ENCODE measurements at regions not wholly inside any gene's neighbourhood (a gene's known extent, or its start where the extent isn't known, plus 50 kb on each side); places are given as distances from the start of the nearest gene placed in this dataset.

GRCh38 chr5:143691287-143691944 lies 120.5 kb upstream of the HMHB1 start:
- DNase-seq = no peak

- no peak for DNase-seq
Measured at GRCh38 chr5:143687604-143688003, 124.4 kb upstream of the HMHB1 start.

- DNase-seq = no peak
Measured at GRCh38 chr5:143685246-143685815, 126.6 kb upstream of the HMHB1 start.

- DNase-seq = no peak
Measured at GRCh38 chr5:143683459-143683858, 128.5 kb upstream of the HMHB1 start.

- no peak for DNase-seq
Measured at GRCh38 chr5:143682929-143683386, 129.0 kb upstream of the HMHB1 start.

GRCh38 chr5:143682246-143682905 lies 129.6 kb upstream of the HMHB1 start:
- no peak for DNase-seq

- no peak for DNase-seq
Measured at GRCh38 chr5:143680672-143681259, 131.2 kb upstream of the HMHB1 start.

GRCh38 chr5:143679777-143680176 lies 132.2 kb upstream of the HMHB1 start:
- no peak for DNase-seq

GRCh38 chr5:143678148-143678905 lies 133.6 kb upstream of the HMHB1 start:
- no peak for DNase-seq

- no peak for DNase-seq
Measured at GRCh38 chr5:143677403-143677802, 134.6 kb upstream of the HMHB1 start.

- DNase-seq = no peak
Measured at GRCh38 chr5:143676802-143677201, 135.2 kb upstream of the HMHB1 start.

GRCh38 chr5:143674469-143674786 lies 137.5 kb upstream of the HMHB1 start:
- DNase-seq = no peak

GRCh38 chr5:143673676-143674468 lies 138.1 kb upstream of the HMHB1 start:
- no peak for DNase-seq

- no peak for DNase-seq
Measured at GRCh38 chr5:143672806-143673205, 139.2 kb upstream of the HMHB1 start.

- no peak for DNase-seq
Measured at GRCh38 chr5:143671674-143672569, 140.0 kb upstream of the HMHB1 start.

- no peak for DNase-seq
Measured at GRCh38 chr5:143671021-143671420, 140.9 kb upstream of the HMHB1 start.

- no peak for DNase-seq
Measured at GRCh38 chr5:143665866-143666265, 146.1 kb upstream of the HMHB1 start.

- no peak for DNase-seq
Measured at GRCh38 chr5:143664623-143665022, 147.3 kb upstream of the HMHB1 start.

- no peak for DNase-seq
Measured at GRCh38 chr5:143663872-143664271, 148.1 kb upstream of the HMHB1 start.

- DNase-seq = no peak
Measured at GRCh38 chr5:143662020-143662419, 149.9 kb upstream of the HMHB1 start.

- no peak for DNase-seq
Measured at GRCh38 chr5:143660625-143661024, 151.3 kb upstream of the HMHB1 start.
